HepG2 (cell line): ENCODE measurements at regions not wholly inside any gene's neighbourhood (a gene's known extent, or its start where the extent isn't known, plus 50 kb on each side); places are given as distances from the start of the nearest gene placed in this dataset.

ENCODE experiments used
- DNMT3B ChIP-seq: conservative IDR thresholded peaks from 2 replicates; pipeline ENCODE4 v1.6.1; 2016; ENCODE audit warnings: missing biosample characterization, control low read depth
- HOMEZ ChIP-seq: IDR thresholded peaks from 2 replicates; pipeline ENCODE4 v1.6.1; 2016; ENCODE audit warnings: low read depth
- MTA1 ChIP-seq: sonication (generic); formaldehyde crosslinking; IDR thresholded peaks from 2 replicates; pipeline ENCODE4 v1.4.0; 2020; ENCODE audit warnings: missing genetic modification reagents, mild to moderate bottlenecking, borderline replicate concordance
- MYNN ChIP-seq: sonication (generic); formaldehyde crosslinking; IDR thresholded peaks from 2 replicates; pipeline ENCODE4 v1.4.0; 2020; ENCODE audit warnings: mild to moderate bottlenecking, low read depth, missing genetic modification reagents
- NFYB ChIP-seq: sonication (generic); formaldehyde crosslinking; IDR thresholded peaks from 2 replicates; pipeline ENCODE4 v1.4.0; 2020; ENCODE audit warnings: missing genetic modification reagents
- PRDM15 ChIP-seq: sonication (generic); formaldehyde crosslinking; IDR thresholded peaks from 2 replicates; pipeline ENCODE4 v1.4.0; 2020; ENCODE audit warnings: missing genetic modification reagents
- PRMT3 ChIP-seq: sonication (generic); formaldehyde crosslinking; IDR thresholded peaks from 2 replicates; pipeline ENCODE4 v1.8.1; 2022; ENCODE audit warnings: low read depth, mild to moderate bottlenecking, moderate library complexity, missing genetic modification reagents, borderline replicate concordance
- SATB2 ChIP-seq: sonication (generic); formaldehyde crosslinking; IDR thresholded peaks from 2 replicates; pipeline ENCODE4 v1.5.0; 2020; ENCODE audit warnings: missing genetic modification reagents
- TFDP1 ChIP-seq: IDR thresholded peaks from 2 replicates; pipeline ENCODE4 v1.6.1; 2016; ENCODE audit warnings: missing compliant biosample characterization, missing genetic modification reagents, borderline replicate concordance
- TOPORS ChIP-seq: sonication (generic); formaldehyde crosslinking; IDR thresholded peaks from 2 replicates; pipeline ENCODE4 v1.8.0; 2023; ENCODE audit warnings: mild to moderate bottlenecking, missing genetic modification reagents
- ZNF225 ChIP-seq: sonication (generic); formaldehyde crosslinking; IDR thresholded peaks from 2 replicates; pipeline ENCODE4 v1.4.0; 2020; ENCODE audit warnings: mild to moderate bottlenecking, missing genetic modification reagents
- ZNF264 ChIP-seq: sonication (generic); formaldehyde crosslinking; IDR thresholded peaks from 2 replicates; pipeline ENCODE4 v1.4.0; 2020; ENCODE audit warnings: missing genetic modification reagents
- ZNF317 ChIP-seq: sonication (generic); formaldehyde crosslinking; IDR thresholded peaks from 2 replicates; pipeline ENCODE4 v1.5.0; 2020; ENCODE audit warnings: mild to moderate bottlenecking, missing genetic modification reagents
- ZNF329 ChIP-seq: sonication (generic); formaldehyde crosslinking; IDR thresholded peaks from 2 replicates; pipeline ENCODE4 v1.9.0; 2021; ENCODE audit warnings: low read depth, mild to moderate bottlenecking, missing genetic modification reagents
- ZNF670 ChIP-seq: sonication (generic); formaldehyde crosslinking; IDR thresholded peaks from 2 replicates; pipeline ENCODE4 v1.8.0; 2022; ENCODE audit warnings: mild to moderate bottlenecking, missing genetic modification reagents, borderline replicate concordance
- TF ChIP-seq, protein P1 (sequence below): sonication (generic); formaldehyde crosslinking; IDR thresholded peaks from 2 replicates; pipeline ENCODE4 v1.4.0; 2020; ENCODE audit warnings: missing genetic modification reagents, mild to moderate bottlenecking, borderline replicate concordance
- TF ChIP-seq, protein P2 (sequence below): sonication (generic); formaldehyde crosslinking; IDR thresholded peaks from 2 replicates; pipeline ENCODE4 v1.5.1; 2020; ENCODE audit warnings: missing genetic modification reagents, mild to moderate bottlenecking, borderline replicate concordance

- TF ChIP-seq, protein P1, sequence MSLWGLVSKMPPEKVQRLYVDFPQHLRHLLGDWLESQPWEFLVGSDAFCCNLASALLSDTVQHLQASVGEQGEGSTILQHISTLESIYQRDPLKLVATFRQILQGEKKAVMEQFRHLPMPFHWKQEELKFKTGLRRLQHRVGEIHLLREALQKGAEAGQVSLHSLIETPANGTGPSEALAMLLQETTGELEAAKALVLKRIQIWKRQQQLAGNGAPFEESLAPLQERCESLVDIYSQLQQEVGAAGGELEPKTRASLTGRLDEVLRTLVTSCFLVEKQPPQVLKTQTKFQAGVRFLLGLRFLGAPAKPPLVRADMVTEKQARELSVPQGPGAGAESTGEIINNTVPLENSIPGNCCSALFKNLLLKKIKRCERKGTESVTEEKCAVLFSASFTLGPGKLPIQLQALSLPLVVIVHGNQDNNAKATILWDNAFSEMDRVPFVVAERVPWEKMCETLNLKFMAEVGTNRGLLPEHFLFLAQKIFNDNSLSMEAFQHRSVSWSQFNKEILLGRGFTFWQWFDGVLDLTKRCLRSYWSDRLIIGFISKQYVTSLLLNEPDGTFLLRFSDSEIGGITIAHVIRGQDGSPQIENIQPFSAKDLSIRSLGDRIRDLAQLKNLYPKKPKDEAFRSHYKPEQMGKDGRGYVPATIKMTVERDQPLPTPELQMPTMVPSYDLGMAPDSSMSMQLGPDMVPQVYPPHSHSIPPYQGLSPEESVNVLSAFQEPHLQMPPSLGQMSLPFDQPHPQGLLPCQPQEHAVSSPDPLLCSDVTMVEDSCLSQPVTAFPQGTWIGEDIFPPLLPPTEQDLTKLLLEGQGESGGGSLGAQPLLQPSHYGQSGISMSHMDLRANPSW = no peak
- TF ChIP-seq DNMT3B (no peak; the same call in 1 of the 2 replicates), ZNF264 (no peak), TFDP1 (CRISPR knock-in tag) (peak; percentile 41; the same call in 1 of the 2 replicates), ZNF670 (0 out of 2 replicates have a peak, but pooled peaks have one; percentile 13), ZNF329 (CRISPR knock-in tag) (no peak), ZNF225 (no peak), PRMT3 (CRISPR knock-in tag) (no peak; the same call in 1 of the 2 replicates), PRDM15 (no peak), ZNF317 (CRISPR knock-in tag) (0 out of 2 replicates have a peak, but pooled peaks have one; percentile 47), HOMEZ (CRISPR knock-in tag) (peak; percentile 30; the same call in 1 of the 2 replicates), MTA1 (CRISPR knock-in tag) (no peak), MYNN (CRISPR knock-in tag) (no peak), SATB2 (CRISPR knock-in tag) (no peak), TOPORS (no peak), NFYB (no peak)
- TF ChIP-seq, protein P2, sequence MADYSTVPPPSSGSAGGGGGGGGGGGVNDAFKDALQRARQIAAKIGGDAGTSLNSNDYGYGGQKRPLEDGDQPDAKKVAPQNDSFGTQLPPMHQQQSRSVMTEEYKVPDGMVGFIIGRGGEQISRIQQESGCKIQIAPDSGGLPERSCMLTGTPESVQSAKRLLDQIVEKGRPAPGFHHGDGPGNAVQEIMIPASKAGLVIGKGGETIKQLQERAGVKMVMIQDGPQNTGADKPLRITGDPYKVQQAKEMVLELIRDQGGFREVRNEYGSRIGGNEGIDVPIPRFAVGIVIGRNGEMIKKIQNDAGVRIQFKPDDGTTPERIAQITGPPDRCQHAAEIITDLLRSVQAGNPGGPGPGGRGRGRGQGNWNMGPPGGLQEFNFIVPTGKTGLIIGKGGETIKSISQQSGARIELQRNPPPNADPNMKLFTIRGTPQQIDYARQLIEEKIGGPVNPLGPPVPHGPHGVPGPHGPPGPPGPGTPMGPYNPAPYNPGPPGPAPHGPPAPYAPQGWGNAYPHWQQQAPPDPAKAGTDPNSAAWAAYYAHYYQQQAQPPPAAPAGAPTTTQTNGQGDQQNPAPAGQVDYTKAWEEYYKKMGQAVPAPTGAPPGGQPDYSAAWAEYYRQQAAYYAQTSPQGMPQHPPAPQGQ (CRISPR knock-in tag) = no peak
Observed at GRCh38 chr6:37105148-37106050, 64.6 kb upstream of the PIM1 start (continued).
